GM18861 (cell line): ENCODE measurements at regions not wholly inside any gene's neighbourhood (a gene's known extent, or its start where the extent isn't known, plus 50 kb on each side); places are given as distances from the start of the nearest gene placed in this dataset.
"Not testable (repeated sequence)": the region's sequence is repeated elsewhere in the genome, so short reads cannot be mapped to it uniquely, and the experiment has no call there.

ENCODE experiments used
- ATAC-seq: cut with Tn5 transposase; IDR thresholded peaks from one replicate; pipeline ENCODE4 v1.9.1; 2021; ENCODE audit not compliant: unreplicated experiment

DNA sequence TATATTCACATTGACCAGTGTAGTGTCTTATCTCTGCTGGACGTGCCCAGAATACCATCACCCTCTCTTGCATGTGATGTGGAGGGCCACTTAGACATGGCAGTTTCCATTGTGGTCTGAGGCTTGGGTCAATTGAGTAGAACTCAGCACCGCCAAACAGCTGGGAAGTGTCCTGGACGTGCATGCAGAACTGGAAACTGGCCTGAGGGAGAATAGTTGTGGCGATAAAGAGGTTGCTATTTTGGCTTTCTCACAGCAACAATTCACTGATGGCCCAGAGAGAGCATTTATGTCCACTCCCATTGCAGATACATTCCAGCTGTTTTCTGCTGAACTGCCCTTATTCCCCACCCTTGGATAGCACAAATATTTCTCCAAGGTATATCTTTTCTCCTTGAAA, 210.1 kb upstream of the DAAM1 start:
- ATAC-seq: no peak

DNA sequence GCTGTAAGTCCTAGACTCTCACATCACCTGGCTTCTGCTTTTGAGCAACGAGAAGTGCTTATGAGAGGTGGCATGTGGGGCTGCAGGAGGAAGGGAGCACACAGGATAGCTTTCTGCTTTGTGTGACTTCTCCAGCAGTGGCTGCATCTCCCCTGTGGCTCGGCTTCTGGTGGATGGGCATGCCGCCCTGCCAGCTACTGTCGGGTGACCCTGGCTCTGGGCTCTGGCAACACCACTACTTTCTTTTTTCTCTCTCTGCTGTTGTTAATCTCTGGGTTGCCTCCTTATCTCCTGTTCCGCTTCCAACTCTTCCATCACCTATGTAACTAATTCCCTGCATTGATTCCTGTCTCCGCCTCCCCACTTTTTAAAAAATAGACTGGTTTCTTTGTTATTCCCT, 209.1 kb upstream of the DAAM1 start:
- ATAC-seq: no peak

DNA sequence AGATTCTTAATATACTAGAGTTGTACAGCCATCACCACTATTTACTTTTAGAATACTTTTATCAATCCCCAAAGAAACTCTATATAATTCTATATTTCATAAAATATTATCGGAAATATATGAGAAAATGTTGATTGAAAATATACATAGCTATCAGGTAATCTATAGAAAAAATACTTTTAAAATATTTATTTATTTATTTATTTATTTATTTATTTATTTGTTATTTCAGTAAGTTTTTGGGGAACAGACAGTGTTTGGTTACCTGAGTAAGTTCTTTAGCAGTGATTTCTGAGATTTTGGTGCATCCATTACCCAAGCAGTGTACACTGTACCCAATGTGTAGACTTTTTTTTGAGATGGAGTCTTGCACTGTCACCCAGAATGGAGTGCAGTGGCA, 206.6 kb upstream of the DAAM1 start:
- ATAC-seq: no peak

GRCh38 chr14:58985786-58986185, 202.7 kb upstream of the DAAM1 start:
- no peak for ATAC-seq

- ATAC-seq: no peak
Measured at GRCh38 chr14:58987591-58987990, 200.9 kb upstream of the DAAM1 start.

DNA sequence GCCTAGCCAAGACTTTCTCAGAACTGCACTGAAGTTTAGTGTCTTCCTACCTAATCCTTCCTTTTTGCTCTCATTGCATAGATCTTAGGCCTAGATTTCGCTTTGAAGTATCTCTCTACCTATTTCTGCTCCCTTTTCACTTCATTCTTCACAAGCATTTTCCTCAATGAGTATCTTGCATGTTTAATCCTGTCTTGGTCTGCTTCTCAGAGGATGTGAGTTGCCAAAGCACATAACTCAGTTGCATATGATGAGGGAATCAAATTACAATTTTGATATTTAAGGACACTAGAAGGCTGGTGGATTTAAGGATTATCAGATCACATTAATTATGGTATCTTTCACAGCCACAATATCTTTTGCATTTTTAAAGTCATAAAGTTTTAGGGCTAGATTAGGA, 195.5 kb upstream of the DAAM1 start:
- no peak for ATAC-seq

DNA sequence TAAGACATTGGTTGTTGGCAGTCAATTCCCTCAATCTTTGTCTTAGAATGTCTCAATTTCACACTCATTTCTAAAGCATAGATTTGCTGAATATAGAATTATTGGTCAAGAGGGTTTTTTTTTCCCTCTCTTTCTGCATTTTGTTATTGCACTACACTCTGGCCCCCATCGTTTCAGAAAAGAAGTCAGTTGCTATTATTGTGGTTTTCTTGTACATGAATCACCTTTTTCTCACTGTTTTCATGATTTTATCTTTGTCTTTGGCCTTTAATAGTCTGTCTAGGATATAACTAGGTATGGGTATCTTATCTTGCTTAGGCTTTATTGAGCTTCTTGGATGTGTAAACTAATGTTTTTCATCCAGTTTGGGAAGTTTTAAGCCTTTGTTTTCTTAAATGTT, 194.3 kb upstream of the DAAM1 start:
- ATAC-seq: no peak

DNA sequence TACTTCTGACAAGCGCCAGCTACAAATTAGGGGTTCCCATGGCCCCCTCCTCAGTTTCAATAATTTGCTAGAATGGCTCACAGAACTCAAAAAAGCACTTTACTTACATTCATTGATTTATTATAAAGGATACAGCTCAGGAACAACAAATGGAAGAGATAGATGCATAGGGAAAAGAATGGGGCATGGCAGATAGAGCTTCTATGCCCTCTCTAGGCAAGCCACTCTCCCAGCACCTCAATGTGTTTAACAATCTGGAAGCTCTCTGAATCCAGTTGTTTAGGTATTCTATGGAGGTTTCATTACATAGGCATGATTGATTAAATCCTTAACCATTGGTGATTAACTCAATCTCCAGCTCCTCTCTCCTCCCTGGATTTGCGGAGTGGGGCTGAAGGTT, 184.5 kb upstream of the DAAM1 start:
- ATAC-seq: no peak

- not testable (repeated sequence) for ATAC-seq
Measured at GRCh38 chr14:59006179-59006578, 182.3 kb upstream of the DAAM1 start.

- no peak for ATAC-seq
Measured at GRCh38 chr14:59009967-59010366, 178.5 kb upstream of the DAAM1 start.

GRCh38 chr14:59013672-59014298, 174.7 kb upstream of the DAAM1 start:
- no peak for ATAC-seq

DNA sequence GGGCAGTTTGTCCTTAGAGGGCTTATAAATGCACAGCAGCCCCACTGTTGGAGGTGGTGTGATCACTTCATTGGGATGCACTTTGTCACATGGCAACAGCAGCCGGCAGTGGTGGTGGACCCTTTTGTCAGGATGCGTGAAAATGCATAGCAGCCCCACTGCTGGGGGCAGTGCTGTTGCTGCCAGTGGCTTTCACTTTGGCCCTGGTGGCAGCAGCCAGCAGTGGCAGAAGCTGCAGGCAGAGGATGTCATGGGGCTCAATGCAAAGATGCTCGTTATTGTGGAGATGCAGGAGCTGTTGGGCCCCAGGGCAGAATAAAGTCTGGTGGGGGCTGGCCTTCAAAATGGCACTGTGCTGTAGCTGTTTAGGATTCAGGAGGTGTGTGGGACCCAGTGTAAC, 173.0 kb upstream of the DAAM1 start:
- ATAC-seq: no peak

DNA sequence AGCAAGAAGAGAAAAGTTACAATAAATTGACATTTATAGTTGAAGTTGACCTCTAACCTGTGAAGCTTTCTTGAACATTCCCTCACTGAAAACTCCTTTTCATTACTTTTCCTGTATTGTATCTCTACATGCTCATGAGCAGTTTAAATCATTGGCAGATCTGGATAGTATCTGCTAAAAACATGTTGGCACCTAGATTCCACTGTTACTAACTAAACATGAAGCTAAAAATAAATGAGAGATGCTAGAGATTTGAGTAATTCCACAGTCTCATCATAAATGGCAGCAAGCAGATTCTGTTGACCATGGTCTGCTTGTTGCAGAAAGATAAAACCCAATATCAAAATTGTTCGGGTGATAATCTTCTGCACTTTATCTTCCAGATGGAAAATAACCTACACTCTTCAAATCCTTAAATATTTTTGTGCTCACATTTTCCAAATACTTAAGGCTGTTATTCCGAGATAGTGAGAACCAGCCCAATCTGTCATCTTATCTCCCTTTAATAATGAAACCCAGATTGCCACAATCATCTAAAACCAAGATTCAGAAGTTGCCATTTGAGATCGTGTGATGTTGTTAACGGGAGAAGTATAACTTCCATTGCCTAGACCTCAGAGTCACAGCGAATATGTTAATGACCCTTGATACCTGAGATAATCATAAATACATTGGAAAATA, 171.0 kb upstream of the DAAM1 start:
- no peak for ATAC-seq

DNA sequence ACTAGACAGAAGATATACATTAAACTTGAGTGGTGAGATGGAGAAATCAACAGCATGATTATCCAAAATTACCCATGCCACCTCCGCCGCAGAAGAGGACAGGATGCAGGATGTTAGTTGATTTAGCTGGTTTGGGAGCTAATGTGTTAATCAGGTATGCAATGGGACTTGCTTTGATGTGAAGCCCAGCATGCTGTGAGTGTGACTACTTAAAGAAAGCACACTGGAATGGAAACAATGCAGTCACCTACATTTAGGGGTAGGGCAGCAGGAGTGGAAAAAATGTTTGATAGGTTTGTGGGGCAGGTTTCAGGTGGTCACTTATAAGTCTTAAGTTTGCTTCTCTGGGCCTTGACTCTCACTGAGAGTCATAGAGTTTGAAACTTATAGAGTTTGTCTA, 170.0 kb upstream of the DAAM1 start:
- no peak for ATAC-seq

- ATAC-seq: no peak
Measured at GRCh38 chr14:59018978-59019377, 169.5 kb upstream of the DAAM1 start.

DNA sequence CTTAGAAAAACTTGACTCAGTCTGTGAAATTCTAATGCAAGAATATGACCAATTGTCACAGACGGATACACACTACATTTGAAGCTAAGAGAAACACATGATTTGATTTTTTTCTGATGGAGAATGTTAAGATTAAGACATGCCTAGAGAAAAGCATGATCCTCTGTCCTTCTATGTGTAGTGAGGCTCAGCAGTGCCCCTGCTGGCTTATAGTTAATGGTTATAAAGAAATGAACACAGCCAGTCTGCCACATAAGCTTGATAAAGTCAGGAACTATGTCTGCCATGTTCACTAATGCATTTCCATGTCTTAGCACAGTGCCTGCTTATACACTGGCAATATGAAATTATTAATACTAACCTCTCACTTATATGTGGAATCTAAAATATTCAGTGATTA, 168.1 kb upstream of the DAAM1 start:
- no peak for ATAC-seq

GRCh38 chr14:59022144-59022543, 166.3 kb upstream of the DAAM1 start:
- no peak for ATAC-seq

DNA sequence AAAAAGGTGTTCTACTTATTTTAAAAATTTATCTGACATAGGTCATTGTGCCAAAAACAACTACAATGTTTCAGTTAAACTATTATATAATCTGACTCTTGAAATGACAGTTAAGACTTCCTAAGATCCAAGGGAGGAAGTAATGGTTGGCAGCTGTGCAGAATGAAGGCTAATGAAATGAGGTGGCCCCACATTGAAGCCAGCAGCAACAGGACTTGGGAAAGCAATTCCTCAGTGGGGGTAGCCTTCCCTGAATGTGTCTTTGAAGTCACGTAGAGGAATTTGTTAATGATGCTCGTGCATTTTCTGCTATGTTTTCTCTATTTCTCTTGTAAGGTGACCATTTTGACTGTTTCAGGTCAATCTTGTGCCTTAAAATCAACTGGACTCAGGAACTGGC, 162.4 kb upstream of the DAAM1 start:
- no peak for ATAC-seq

DNA sequence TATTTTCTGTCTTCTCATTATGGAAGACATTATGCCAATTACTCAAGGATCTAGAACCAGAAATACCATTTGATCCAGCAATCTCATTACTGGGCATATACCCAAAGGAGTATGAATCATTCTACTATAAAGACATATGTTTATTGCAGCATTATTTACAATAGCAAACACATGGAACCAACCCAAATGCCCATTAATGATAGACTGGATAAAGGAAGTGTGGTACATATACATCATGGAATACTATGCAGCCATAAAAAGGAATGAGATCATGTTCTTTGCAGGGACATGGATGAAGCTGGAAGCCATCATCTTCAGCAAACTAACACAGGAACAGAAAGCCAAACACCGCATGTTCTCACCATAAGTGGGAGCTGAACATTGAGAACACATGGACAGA, 161.8 kb upstream of the DAAM1 start:
- not testable (repeated sequence) for ATAC-seq

GRCh38 chr14:59028476-59029202, 159.8 kb upstream of the DAAM1 start:
- ATAC-seq: peak; percentile 90

GRCh38 chr14:59032826-59033225, 155.6 kb upstream of the DAAM1 start:
- no peak for ATAC-seq

GRCh38 chr14:59036134-59036533, 152.3 kb upstream of the DAAM1 start:
- ATAC-seq: no peak
